ENCODE measurements at regions not wholly inside any gene's neighbourhood (a gene's known extent, or its start where the extent isn't known, plus 50 kb on each side); places are given as distances from the start of the nearest gene placed in this dataset.

DNA sequence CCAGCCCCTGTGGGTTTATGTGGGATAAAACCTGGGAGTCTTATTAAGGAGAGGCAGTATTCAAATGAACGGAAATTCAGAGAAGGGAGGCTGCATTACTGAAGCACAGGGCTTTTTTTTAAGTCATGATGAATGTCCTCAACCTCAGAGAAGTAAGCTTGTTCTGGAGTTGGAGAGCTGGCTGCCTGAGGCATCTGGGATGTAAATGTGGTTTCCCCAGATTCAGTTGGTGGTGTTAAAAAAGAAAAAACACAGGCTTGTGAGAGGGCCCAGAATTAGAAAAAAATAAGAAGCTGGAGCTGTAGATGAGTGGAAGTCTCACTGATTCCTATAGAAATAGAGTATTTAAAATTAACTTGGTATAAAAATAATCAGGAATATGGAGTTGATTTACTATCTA is 64.0 kb upstream of the GPR12 start:
- no peak for DNase-seq

DNA sequence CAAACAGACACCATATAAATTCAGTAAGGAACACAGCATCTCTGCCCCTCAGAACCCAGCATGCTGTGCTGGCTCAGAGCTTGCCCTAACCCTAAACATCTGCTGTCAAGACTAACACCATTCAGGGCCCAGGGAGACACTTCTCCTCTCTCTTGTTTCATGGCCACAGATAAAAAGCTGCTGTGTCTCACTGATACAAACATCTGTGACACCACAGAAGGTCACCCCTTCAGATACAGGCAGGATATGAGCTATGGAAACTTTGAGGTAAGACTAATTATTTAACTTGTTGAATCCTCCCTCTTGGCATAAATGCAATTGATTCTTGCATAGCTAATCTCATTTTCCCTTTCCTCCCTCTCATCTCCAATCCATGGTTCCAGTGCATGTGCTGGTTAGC is 61.6 kb upstream of the GPR12 start:
- DNase-seq, result no peak

DNA sequence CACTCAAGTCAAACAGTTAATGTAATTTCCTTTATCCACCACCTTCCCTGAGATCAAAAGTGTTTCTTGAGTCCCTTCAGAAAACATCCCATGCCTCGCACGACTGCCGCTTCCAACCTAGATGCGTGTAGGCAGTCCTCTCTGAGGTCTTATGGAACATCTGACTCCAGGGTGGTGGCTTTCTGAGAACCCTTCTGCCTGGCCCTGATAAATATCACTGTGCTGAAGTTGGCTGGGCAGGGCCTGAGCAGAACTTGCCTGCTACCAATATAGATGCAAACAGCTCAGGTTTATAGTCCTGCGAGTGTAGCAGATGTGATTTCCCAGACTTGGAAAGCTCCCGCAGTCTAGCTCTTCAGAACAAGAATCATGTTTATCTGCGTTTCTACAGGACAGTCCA is 61.1 kb upstream of the GPR12 start:
- no peak for DNase-seq

DNA sequence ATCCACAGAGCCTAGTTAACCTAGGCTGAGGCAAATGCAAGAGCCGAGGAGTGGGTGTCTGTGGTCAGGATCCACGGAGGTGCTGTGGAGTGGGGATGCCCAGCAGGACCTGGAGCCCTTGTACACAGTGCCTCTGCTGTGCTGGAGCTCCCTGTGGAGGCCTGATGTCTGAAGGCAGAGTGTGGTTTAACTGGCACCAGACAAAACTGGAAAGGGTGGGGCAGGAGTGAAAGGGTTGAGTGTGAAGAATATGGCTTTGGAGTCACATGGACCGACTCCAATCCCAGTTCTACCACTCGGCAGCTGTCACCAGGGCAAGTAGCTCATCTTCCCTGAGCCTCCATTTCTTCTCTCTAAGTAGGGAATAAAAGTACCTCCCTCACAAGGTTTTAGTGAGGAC is 60.3 kb upstream of the GPR12 start:
- no peak for DNase-seq

DNA sequence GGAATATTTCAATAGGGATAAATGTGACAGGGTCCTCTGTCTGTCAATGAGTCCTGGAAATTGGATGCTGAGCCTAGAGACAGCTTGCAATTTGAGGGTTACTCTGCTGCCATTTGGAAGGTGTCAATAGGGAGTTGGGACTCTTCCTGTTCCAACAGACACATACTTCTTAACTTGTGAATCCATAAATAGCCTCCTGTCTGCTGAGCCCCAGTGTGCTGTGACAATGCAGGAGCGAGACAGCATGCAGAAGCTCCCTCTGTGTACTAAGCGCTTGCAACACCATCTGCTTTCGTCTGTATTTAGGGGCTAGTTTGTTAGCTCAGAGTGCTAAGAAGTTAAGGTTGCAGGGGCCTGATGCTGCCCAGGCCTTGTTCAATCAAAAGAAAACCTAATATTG is 58.5 kb upstream of the GPR12 start:
- DNase-seq, result no peak

DNA sequence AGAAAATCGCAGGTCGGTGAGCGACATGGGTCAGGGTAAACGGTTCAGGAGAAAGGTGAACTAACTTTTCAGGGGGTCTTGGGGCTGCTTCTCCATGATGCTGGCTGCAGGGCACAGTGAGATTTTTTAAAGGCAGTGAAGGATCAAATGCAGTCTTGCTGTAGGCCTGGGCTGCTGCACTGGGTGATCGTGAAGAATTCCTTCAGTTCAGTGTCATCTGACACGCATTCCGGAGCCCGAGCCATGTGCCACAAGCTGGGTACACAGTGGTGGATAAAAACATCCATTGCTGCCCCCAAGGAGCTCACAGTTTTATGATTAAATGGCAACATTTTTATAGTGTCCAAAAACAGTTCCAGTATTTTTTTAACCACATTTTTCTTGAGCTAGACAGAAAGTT is 56.3 kb upstream of the GPR12 start:
- DNase-seq, result no peak

DNA sequence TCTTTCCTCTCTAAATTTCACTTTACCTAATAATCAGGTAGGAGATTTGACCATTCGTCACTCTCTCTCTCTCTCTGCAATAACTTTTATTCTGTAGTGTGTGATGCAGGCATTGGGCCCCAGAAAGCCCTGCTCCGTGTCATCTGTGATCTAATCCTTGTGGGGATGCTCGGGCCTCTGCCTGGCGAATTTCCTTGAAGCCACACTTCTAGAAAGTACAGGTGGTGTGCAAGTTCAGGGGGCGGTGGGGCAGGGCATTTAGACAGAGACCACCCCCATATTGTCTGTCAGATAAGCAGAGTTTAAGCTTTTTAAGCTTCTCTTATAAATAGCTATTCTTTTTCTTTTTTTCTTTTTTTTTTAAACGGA is 53.4 kb upstream of the GPR12 start:
- DNase-seq, result no peak

DNA sequence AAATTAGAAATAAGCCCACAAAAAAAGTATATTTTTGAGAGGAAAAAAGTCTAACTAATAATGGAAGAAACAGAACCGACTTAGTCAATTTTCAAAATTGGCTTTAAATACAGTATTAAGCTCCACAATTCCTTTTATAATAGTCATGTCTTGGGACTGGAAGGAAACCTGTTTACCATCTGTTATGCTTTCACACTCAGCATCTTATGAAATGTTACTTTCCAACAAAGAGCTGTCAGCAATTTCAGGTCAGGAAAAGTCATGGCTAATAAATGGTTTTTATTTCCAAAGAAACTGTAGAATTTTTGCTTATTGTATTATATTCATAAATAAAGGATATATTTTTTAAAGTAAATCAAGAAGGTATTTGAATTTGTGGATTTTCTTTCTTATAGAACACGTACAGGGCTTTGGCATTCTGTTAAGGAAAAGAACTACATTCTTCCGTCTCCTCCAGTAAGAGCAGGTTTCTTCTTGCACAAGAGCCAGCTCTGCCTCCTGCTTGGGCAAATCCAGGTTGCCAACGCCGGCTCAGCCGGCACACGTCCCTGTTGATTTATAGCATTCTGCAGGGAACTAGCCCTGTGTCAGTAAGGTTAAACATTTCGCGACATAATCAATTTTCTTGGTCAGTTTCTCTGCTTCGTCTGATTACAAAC is 52.9 kb upstream of the GPR12 start:
- DNase-seq, result peak in 1 of 14 donors; percentile 8

DNA sequence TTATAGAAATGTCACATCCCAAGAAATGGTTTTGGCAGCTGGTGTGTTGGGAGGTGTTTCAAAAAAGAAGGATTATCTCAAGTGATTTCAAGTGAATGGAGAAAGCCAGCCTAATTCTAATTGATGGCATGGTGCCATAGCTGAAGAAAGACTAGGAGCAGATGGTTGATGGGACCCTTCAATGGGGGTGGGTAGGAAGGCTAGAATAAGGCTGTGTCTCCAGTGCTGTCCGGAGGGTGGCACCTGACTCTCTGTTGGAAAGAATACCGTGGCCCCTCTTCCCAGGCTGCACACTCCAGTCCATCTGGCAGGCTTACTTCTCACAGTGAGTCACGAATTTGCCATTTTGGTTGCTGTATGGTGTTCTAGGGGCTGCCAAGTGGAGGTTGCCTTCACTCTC is 51.0 kb upstream of the GPR12 start:
- peak in 1 of 14 donors; percentile 15 for DNase-seq
